H1 (cell line): ENCODE measurements at regions not wholly inside any gene's neighbourhood (a gene's known extent, or its start where the extent isn't known, plus 50 kb on each side); places are given as distances from the start of the nearest gene placed in this dataset.

Experiments used
- ATF2 ChIP-seq: IDR thresholded peaks from 2 replicates; pipeline ENCODE4 v1.6.1; 2012; ENCODE audit warnings: low read length, inconsistent platforms
- BACH1 ChIP-seq: IDR thresholded peaks from 2 replicates; pipeline ENCODE4 v1.6.1; 2012; ENCODE audit warnings: low read length, improper control_type of control experiment
- CHD7 ChIP-seq: fragments of 300-600 bp; sonication (generic); IDR thresholded peaks from 2 replicates; pipeline ENCODE4 v1.7.1; 2012; ENCODE audit warnings: low read length, moderate library complexity, mild to moderate bottlenecking, inconsistent platforms; ENCODE audit not compliant: insufficient replicate concordance
- EZH2 ChIP-seq: fragments of 200-600 bp; sonication (generic); IDR thresholded peaks from 2 replicates; pipeline ENCODE4 v1.7.1; 2012; ENCODE audit warnings: low read depth, mild to moderate bottlenecking, moderate library complexity, low read length, inconsistent platforms; ENCODE audit not compliant: severe bottlenecking
- GTF2F1 ChIP-seq: IDR thresholded peaks from 2 replicates; pipeline ENCODE4 v1.6.1; 2012; ENCODE audit warnings: low read depth, low read length, improper control_type of control experiment, borderline replicate concordance
- PHF8 ChIP-seq: fragments of 200-600 bp; sonication (generic); conservative IDR thresholded peaks from 2 replicates; pipeline ENCODE4 v1.7.1; 2012; ENCODE audit warnings: low read depth, mild to moderate bottlenecking, inconsistent platforms, low read length, moderate library complexity
- RNF2 ChIP-seq: fragments of 200-900, 300-1000 bp; sonication (generic); IDR thresholded peaks from 2 replicates; pipeline ENCODE4 v1.7.1; 2016; ENCODE audit warnings: borderline replicate concordance, low read depth, mild to moderate bottlenecking, antibody characterized with exemption, low read length; ENCODE audit not compliant: poor library complexity, severe bottlenecking; ENCODE audit errors: missing control alignments
- RXRA ChIP-seq: IDR thresholded peaks from 2 replicates; pipeline ENCODE4 v1.6.1; 2011; ENCODE audit warnings: low read depth, mild to moderate bottlenecking, low read length, moderate library complexity; ENCODE audit not compliant: insufficient read depth
- SP2 ChIP-seq: IDR thresholded peaks from 2 replicates; pipeline ENCODE4 v1.6.1; 2012; ENCODE audit warnings: mild to moderate bottlenecking, low read length, inconsistent platforms

GRCh38 chr4:83974111-83974780 is 438.3 kb downstream of the GPAT3 start (continued):
- no peak for TF ChIP-seq CHD7
- no peak for TF ChIP-seq RXRA
- no peak for TF ChIP-seq ATF2
- TF ChIP-seq RNF2: no peak
- TF ChIP-seq GTF2F1: no peak
- no peak for TF ChIP-seq EZH2
- TF ChIP-seq BACH1: no peak
- no peak for TF ChIP-seq SP2
- TF ChIP-seq PHF8: no peak
